NT2/D1 (cell line): ENCODE measurements at regions not wholly inside any gene's neighbourhood (a gene's known extent, or its start where the extent isn't known, plus 50 kb on each side); places are given as distances from the start of the nearest gene placed in this dataset.

Experiments used
- DNase-seq: peaks from one replicate; pipeline ENCODE4 v3.0.0-alpha.2; 2011; ENCODE audit warnings: low read depth, low spot score
- H3K27me3 ChIP-seq: 2 replicates; pipeline ENCODE4 v1.6.0; 2011; ENCODE audit warnings: mild to moderate bottlenecking; ENCODE audit not compliant: insufficient read length, insufficient read depth
- H3K36me3 ChIP-seq: 2 replicates; pipeline ENCODE4 v1.6.1; 2011; ENCODE audit warnings: mild to moderate bottlenecking, low read length, mixed read lengths; ENCODE audit not compliant: insufficient read depth, insufficient read length
- H3K4me1 ChIP-seq: 2 replicates; pipeline ENCODE4 v1.5.1; 2011; ENCODE audit not compliant: insufficient read depth, insufficient read length
- H3K4me3 ChIP-seq: 2 replicates; pipeline ENCODE4 v1.5.1; 2011; ENCODE audit warnings: low read depth; ENCODE audit not compliant: insufficient read length
- H3K9ac ChIP-seq: 2 replicates; pipeline ENCODE4 v1.6.0; 2011; ENCODE audit warnings: low read depth; ENCODE audit not compliant: insufficient read length
- H3K9me3 ChIP-seq: 2 replicates; pipeline ENCODE4 v1.5.1; 2011; ENCODE audit warnings: mild to moderate bottlenecking, low read length; ENCODE audit not compliant: insufficient read depth
- SUZ12 ChIP-seq: IDR thresholded peaks from 2 replicates; pipeline ENCODE4 v1.6.1; 2011; ENCODE audit not compliant: insufficient read length, insufficient read depth; ENCODE audit errors: extremely low read depth
- YY1 ChIP-seq: IDR thresholded peaks from 2 replicates; pipeline ENCODE4 v1.6.1; 2011; ENCODE audit not compliant: insufficient read length, insufficient read depth
- ZNF274 ChIP-seq: IDR thresholded peaks from 2 replicates; pipeline ENCODE4 v1.6.1; 2011; ENCODE audit warnings: mild to moderate bottlenecking, low read depth, low read length

GRCh38 chr5:135137146-135137915, 103.3 kb upstream of the PITX1 start:
- H3K36me3 ChIP-seq: no peaks in the 10 kb centered on the region
- no peak for TF ChIP-seq YY1
- TF ChIP-seq ZNF274: no peak
- TF ChIP-seq SUZ12: no peak
- H3K4me1 ChIP-seq: no peaks in the 10 kb centered on the region
- H3K9me3 ChIP-seq: no peaks in the 10 kb centered on the region
- no peak for DNase-seq
- no peak overlapping the region for H3K4me3 ChIP-seq
- no peak overlapping the region for H3K9ac ChIP-seq
- H3K27me3 ChIP-seq: no peaks in the 10 kb centered on the region

- Histone ChIP-seq H3K36me3 (no peaks in the 10 kb centered on the region), H3K27me3 (no peaks in the 10 kb centered on the region), H3K4me3 (no peak overlapping the region), H3K9me3 (no peaks in the 10 kb centered on the region), H3K9ac (no peak overlapping the region), H3K4me1 (no peaks in the 10 kb centered on the region)
- no peak for DNase-seq
- TF ChIP-seq ZNF274 (no peak), YY1 (no peak), SUZ12 (no peak)
Measured at GRCh38 chr5:135136546-135136945, 102.5 kb upstream of the PITX1 start.

- Histone ChIP-seq H3K9ac (no peak overlapping the region), H3K9me3 (no peaks in the 10 kb centered on the region), H3K36me3 (no peaks in the 10 kb centered on the region), H3K4me3 (no peak overlapping the region), H3K27me3 (no peaks in the 10 kb centered on the region), H3K4me1 (no peaks in the 10 kb centered on the region)
- DNase-seq: no peak
- no peak for TF ChIP-seq ZNF274
- no peak for TF ChIP-seq SUZ12
- no peak for TF ChIP-seq YY1
Measured at GRCh38 chr5:135135530-135136226, 101.7 kb upstream of the PITX1 start.

- H3K9ac ChIP-seq: no peak overlapping the region
Measured at GRCh38 chr5:135134691-135135381, 100.8 kb upstream of the PITX1 start.

GRCh38 chr5:135133698-135134515, 99.9 kb upstream of the PITX1 start:
- Histone ChIP-seq H3K4me1 (no peaks in the 10 kb centered on the region), H3K36me3 (no peaks in the 10 kb centered on the region), H3K9ac (no peak overlapping the region), H3K4me3 (no peak overlapping the region), H3K9me3 (no peaks in the 10 kb centered on the region), H3K27me3 (no peaks in the 10 kb centered on the region)
- no peak for DNase-seq
- TF ChIP-seq ZNF274 (no peak), YY1 (no peak), SUZ12 (no peak)

More at GRCh38 chr5:135134691-135135381, 100.8 kb upstream of the PITX1 start:
- TF ChIP-seq SUZ12 (no peak), ZNF274 (no peak), YY1 (no peak)
- no peaks in the 10 kb centered on the region for H3K36me3 ChIP-seq
- no peak for DNase-seq
- no peak overlapping the region for H3K4me3 ChIP-seq
- H3K4me1 ChIP-seq: no peaks in the 10 kb centered on the region
- no peaks in the 10 kb centered on the region for H3K9me3 ChIP-seq
- H3K27me3 ChIP-seq: no peaks in the 10 kb centered on the region

GRCh38 chr5:135133181-135133580, 99.2 kb upstream of the PITX1 start:
- Histone ChIP-seq H3K9me3 (no peaks in the 10 kb centered on the region), H3K4me3 (no peak overlapping the region), H3K27me3 (no peaks in the 10 kb centered on the region), H3K9ac (no peak overlapping the region), H3K4me1 (no peaks in the 10 kb centered on the region), H3K36me3 (no peaks in the 10 kb centered on the region)
- TF ChIP-seq SUZ12 (no peak), YY1 (no peak), ZNF274 (no peak)
- no peak for DNase-seq
